CD4-positive, alpha-beta T cell treated with Interleukin-4 for 1 hour (primary cell): ENCODE measurements at regions not wholly inside any gene's neighbourhood (a gene's known extent, or its start where the extent isn't known, plus 50 kb on each side); places are given as distances from the start of the nearest gene placed in this dataset.

ENCODE experiments used
- DNase-seq, 2 donors: peaks; one replicate each; pipeline ENCODE4 v3.0.0-alpha.2; 2020 to 2022

DNA sequence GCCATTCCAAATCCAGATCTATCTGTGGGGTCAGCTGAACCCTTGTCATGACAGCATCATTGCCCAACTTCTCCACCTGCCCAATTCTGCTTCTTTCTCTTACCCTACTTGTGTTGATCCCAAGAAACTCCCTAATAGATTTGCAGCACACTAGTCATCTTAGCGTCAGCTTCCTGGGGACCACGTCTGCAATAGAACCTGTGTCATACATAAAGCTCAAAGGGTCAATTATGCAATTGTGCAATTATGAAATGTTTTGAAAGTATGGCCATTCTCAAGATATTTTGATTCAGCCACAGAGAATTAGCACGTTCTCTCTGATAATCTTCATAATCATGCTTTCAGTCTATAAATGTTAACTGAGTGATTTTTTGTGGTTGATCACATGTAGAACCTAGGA is 87.4 kb upstream of the PAPPA start:
- DNase-seq, result no peak

GRCh38 chr9:116067566-116067965 is 86.0 kb upstream of the PAPPA start:
- DNase-seq, result no peak

DNA sequence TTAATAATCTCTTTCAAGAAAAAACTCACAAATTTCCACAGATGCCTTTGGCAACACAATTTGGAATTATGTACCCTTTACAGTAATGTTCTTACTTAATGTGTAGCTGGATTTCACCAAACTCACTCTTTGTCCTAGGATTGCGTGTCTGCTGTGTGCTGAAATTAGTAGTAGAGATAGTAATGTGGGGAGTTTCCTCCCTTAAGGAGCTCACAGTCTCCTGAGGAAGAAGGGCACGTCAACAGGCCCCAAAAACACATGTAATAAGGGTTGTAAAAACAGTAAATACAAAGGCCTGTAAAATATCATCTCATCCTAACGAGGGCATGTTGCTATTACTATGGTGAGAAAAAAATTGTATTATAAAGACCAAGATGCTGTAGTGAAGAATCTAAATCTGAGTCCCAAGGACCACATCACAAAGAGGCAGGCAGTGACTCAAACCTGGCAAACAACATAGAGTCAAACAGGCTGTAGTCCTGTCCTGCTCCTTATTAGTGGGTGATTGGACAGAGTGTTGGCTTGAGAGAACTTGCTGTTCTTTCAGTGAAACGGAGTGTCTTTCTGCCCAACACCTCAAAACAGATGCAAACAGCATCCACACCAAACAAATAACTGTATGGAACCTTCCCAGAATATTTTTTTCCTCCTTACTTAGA is 83.2 kb upstream of the PAPPA start:
- DNase-seq, result no peak

DNA sequence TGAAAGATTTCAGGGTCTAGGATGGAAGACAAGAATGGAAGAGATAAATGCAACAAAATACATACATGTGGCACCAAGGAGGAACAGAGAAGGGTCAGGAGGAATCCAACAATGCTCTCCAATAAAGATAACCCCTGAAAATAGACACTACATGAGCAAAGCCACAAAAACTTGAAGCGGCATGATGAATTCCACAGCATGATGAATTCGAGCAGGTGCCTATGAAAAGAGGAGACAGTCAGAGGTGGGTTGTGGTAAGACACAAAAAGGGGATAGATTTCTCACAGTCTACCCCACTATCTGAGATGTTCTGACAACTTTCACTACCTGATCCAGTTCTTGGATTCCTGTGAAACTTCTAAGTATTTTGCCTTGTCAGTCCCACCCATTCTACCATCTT is 81.5 kb upstream of the PAPPA start:
- no peak for DNase-seq

DNA sequence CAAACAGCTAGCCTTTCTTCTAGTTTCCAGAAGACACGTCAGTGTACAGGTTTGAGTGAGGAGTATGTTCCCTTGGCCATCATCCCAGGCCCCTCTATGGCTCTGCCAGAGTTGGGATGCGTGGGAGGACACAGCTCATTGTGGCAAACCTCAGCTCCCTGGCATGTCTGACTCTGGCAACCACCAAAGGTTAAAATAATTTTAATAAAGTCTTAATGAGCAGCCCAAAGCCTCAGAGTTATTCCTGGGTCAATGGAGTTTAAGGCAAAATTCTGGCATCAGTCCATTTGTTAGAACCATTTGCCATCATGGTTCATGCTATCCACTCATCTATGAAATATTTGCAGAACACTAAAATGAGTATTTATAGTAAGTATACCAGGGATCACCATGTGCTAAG is 79.8 kb upstream of the PAPPA start:
- DNase-seq, result no peak

DNA sequence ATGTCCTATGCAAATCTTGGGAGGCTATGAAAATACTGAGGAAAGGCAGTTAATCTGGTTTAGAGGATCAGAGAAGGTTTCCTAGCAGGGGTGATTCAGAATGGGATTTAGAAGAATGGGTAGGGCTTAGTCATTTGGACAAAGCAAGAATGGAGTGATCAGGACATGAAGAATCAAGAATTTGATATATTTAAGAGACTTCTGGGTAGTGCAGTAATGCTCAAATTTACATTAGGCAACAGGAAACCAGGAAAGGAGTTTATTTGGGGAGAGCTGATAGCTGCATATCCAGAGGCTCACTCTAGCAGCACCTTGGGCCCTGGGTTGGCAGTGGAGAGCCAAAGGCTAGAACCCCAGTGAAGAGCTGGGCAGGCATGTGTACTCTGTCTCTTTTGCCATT is 78.9 kb upstream of the PAPPA start:
- no peak for DNase-seq

DNA sequence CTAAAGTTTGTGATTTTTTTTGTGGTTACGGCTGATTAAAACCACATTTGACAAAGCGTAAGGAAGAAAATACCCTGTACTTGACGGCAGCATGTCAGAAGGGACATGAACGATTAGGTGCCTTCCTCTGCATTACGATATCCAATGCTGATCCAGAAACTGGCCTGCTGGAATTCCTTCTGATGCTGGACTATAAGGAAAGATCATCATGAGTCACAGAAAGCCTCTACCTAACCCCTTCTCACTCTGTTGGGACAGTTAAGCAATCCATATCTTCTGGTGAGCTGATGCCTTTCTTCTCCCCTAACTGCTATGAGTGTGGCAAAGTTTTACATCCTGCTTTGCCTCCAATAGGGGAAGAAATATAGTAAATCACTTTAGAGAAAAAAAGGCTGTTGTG is 78.4 kb upstream of the PAPPA start:
- no peak for DNase-seq

DNA sequence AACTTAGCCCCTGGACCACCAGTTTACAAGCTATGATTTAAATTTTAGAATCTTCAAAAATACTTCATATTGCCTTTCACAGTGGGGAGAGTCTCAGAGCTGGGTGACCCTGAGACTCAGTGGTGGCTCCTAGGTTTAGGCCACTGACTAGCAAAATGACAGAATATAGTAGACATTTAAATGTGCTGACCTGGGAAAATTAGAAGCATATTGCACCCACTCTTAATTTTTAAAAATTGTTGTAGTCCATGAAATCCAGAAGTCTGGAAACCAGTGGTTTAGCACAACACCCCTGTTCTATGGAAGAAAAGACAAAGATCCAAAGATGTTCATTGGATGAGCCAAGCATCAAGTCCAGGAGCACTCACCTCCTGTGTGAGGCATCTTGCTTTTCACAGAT is 75.0 kb upstream of the PAPPA start:
- no peak for DNase-seq

DNA sequence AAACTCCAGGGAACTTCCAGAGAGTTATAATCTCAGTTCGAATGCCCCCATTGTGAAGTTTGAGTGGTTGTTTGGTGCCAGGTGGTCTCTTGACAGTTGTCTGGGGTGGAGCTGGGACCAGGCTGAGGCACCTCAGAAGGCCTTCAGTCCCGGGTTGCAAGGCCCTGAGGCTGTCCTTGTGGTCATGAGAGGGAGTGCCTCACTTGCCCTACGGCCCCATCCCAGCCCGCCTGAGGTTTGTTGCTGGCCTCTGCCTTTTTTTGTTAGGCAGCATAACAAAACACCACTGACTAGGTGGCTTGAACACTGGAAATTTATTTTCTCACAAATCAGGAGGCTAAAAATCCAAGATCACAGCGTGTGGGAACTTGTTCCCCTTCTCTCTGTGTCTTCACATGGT is 73.0 kb upstream of the PAPPA start:
- DNase-seq, result no peak

GRCh38 chr9:116081435-116082115 is 72.0 kb upstream of the PAPPA start:
- DNase-seq, result no peak

DNA sequence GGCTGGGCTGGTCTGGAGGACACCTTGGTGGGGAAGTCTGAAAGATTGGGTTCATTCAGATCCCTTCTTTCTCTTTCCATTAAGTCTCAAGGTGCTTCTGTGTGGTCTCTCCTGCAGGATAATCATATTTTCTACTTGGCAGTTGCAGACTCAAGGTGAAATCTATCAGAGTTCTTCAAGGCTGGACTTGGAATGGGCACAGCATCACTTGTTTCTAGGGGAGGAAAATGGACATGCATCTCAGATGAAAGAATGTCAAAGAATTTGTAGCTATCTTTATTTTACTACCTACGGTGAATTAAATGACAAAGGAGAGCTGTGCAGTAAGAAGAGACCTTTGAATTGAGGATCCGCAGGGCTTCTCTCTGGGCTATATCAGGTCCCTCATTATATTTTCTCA is 69.8 kb upstream of the PAPPA start:
- DNase-seq, result no peak

DNA sequence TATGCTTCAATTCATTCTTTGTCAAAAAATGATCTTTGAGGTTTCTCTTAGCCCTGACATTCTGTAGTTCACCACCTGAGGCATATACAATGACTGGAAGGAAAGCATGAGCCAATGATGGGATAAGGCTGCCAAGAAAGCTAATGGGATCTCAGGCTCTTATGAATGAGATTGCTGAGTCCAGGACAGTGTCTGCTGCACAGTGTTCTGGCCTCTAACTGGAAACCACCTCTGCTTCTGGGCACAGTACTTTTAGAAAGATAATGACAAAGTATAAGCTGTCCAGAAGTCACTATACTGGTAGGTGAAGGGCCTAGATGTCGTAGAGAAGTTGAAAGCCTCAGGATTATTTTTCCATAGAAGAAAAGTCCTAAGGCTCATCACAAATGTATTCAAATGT is 69.1 kb upstream of the PAPPA start:
- no peak for DNase-seq

DNA sequence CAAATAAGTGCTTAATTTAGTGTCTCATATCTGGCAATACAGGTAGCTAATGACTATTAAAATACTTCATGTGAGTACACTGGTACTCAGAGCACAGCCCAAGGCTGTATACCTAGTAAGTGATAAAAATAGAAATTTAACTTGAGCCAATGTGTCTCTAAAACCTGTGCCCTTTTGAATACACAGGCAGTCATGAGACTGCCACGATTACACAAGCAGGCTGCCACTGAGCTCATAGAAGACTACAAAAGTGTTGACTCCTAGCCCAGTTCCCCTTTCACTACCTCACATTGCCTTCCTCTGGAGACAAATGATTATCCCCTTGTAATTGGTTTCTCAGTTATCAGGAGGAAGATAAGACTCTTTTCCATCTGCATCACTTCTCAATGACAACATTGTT is 66.3 kb upstream of the PAPPA start:
- no peak for DNase-seq

- DNase-seq, result no peak
These were observed 65.8 kb upstream of the PAPPA start for GRCh38 chr9:116087751-116088194.

DNA sequence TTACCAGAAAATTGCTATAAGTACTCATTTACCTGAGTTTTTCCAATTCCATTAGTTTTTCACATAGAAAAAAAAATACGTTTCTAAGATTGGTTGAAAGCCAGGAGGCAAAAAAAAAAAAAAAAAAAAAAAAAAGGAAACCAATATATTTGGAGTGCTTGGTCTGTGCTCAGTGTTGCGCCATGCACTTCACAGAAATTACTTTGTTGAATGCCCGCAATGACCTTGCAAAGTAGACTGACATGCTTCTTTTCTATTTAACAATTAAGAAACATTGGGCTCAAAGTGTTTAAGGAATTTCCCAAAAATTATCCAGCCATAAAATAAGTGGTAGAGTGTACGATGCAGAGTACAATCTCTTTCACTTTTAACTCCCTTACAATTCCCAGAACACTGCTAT is 65.2 kb upstream of the PAPPA start:
- DNase-seq, result no peak

- DNase-seq, result no peak
These were observed 63.4 kb upstream of the PAPPA start for GRCh38 chr9:116090030-116090770.

DNA sequence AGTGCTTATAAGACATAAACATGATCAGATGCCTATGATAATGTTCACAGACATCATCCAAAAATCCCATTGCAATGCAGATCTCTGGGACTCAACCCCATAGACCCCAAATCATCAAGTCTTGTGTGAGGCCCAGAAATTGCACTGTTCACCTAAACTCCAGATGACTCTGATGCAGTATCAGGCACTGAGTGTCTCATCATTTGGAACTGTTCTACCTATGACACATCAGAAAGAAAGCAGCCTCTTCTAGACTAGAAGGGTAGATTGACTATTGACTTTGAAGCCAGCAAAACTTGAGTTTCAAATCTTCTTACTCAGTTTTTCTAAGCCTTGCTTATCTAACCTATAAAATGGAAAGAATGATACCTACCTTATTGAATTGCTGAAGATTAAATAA is 58.7 kb upstream of the PAPPA start:
- no peak for DNase-seq

- DNase-seq, result no peak
These were observed 58.2 kb upstream of the PAPPA start for GRCh38 chr9:116095403-116095802.

GRCh38 chr9:116096046-116096445 is 57.5 kb upstream of the PAPPA start:
- no peak for DNase-seq

DNA sequence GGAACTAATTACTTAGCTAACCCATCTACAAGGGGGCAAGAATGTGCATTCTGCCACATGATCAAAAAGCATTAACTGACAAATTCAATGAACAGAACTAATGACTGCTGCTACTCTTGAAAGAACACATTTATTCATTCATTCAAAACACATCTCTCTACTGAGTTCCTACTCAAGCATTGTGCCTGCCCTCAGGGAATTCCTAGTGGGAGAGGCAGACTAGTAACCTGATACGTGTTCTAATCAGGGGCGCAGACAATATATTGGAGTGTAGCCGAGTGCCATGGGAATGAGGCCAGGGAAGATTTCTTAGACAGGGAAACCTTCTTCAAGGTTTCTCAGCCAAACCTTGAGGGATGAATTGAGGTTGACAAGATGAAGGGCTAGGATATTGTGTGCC is 56.7 kb upstream of the PAPPA start:
- no peak for DNase-seq

GRCh38 chr9:116098476-116098875 is 55.1 kb upstream of the PAPPA start:
- DNase-seq, result no peak

DNA sequence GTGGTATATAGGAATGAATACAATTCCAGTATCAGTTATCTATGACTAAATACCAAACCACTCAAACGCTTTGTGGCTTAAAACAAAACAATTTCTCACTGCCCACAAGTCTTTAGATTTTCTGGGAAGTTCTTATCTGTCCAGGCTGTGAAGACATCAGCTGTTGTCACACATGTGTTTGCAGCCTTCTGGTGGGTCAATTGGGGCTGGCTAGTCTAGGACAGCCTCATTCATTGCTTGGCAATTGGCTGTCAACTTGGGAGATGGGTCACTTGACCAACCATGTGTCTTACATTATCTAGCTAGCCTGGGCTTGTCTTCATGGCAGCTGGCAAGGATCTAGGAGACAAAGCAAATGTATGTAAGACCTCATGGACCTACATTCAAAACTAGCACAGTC is 53.8 kb upstream of the PAPPA start:
- no peak for DNase-seq

DNA sequence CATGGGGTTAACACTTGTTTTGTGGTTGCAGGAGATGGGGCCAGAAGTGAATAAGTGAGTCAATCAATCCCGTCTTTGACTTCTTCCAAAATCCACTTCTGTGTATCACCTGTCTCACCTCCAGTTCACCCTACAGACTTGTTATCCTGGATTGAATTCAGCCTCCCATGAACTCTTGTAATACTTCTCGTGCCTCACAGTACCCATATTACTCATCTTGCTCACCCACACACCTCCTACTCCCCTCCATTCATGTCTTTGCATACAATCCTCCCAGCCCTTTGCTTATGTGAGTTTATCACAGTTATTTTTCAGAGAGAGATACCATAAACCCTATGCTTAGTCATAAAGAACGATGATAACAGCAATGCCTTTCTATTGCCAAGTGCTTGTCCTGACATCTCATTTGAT is 52.9 kb upstream of the PAPPA start:
- DNase-seq, result no peak

DNA sequence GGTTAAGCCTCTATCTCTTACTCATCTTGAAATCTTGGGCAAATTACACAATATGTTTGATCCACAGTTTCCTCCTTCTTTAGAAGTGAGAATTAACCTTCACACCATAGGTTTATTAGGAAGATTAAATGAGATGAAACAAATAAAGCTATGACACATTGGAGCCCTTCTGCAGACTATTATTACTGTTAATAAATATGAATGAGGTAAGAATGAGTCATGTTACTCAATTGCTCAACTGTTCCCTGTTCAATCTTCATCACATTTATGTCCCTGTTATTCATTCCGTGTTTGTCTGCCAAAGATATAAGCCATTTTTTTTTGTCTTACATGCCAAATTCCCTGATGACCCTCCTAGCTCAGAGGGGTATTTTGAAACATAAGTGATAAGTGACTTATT is 52.1 kb upstream of the PAPPA start:
- DNase-seq, result no peak
